ENCODE measurements at regions not wholly inside any gene's neighbourhood (a gene's known extent, or its start where the extent isn't known, plus 50 kb on each side); places are given as distances from the start of the nearest gene placed in this dataset.
"Not testable (repeated sequence)": the region's sequence is repeated elsewhere in the genome, so short reads cannot be mapped to it uniquely, and the experiment has no call there.

- TF ChIP-seq CTCF (IDR thresholded peaks at IDR 0.05; ENCODE audit: insufficient read depth, low read depth, low read length, missing control alignments): no peak
- no peak for DNase-seq (ENCODE audit: low read depth)
- H3K4me3 ChIP-seq (ENCODE audit: low read length): no peak overlapping the region
Measured at GRCh38 chr20:29756664-29757063, 1500.8 kb upstream of the DEFB115 start.

- not testable (repeated sequence) for DNase-seq (ENCODE audit: low read depth); H3K4me3 ChIP-seq (ENCODE audit: low read length)
Measured at GRCh38 chr20:29761621-29762385, 1495.7 kb upstream of the DEFB115 start.

- TF ChIP-seq CTCF (IDR thresholded peaks at IDR 0.05; ENCODE audit: insufficient read depth, low read depth, low read length, missing control alignments): no peak
- H3K4me3 ChIP-seq (ENCODE audit: low read length): no peak overlapping the region
- DNase-seq (ENCODE audit: low read depth): no peak
Measured at GRCh38 chr20:29762620-29763019, 1494.8 kb upstream of the DEFB115 start.

- H3K4me3 ChIP-seq (ENCODE audit: low read length): no peak overlapping the region
- no peak for DNase-seq (ENCODE audit: low read depth)
- no peak for TF ChIP-seq CTCF (IDR thresholded peaks at IDR 0.05; ENCODE audit: insufficient read depth, low read depth, low read length, missing control alignments)
Measured at GRCh38 chr20:29763821-29764511, 1493.5 kb upstream of the DEFB115 start.

- peak; percentile 25 for DNase-seq (ENCODE audit: low read depth)
- not testable (repeated sequence) for H3K4me3 ChIP-seq (ENCODE audit: low read length)
Measured at GRCh38 chr20:29764922-29765610, 1492.4 kb upstream of the DEFB115 start.

GRCh38 chr20:29778033-29778432, 1479.4 kb upstream of the DEFB115 start:
- H3K4me3 ChIP-seq (ENCODE audit: low read length); DNase-seq (ENCODE audit: low read depth): not testable (repeated sequence)

- not testable (repeated sequence) for H3K4me3 ChIP-seq (ENCODE audit: low read length); DNase-seq (ENCODE audit: low read depth)
Measured at GRCh38 chr20:29781217-29781616, 1476.2 kb upstream of the DEFB115 start.

GRCh38 chr20:29781891-29782290, 1475.6 kb upstream of the DEFB115 start:
- not testable (repeated sequence) for DNase-seq (ENCODE audit: low read depth); H3K4me3 ChIP-seq (ENCODE audit: low read length)

- not testable (repeated sequence) for DNase-seq (ENCODE audit: low read depth); H3K4me3 ChIP-seq (ENCODE audit: low read length)
Measured at GRCh38 chr20:29787456-29787855, 1470.0 kb upstream of the DEFB115 start.

- no peak for DNase-seq (ENCODE audit: low read depth)
- no peak overlapping the region for H3K4me3 ChIP-seq (ENCODE audit: low read length)
- no peak for TF ChIP-seq CTCF (IDR thresholded peaks at IDR 0.05; ENCODE audit: insufficient read depth, low read depth, low read length, missing control alignments)
Measured at GRCh38 chr20:29790510-29790909, 1467.0 kb upstream of the DEFB115 start.

GRCh38 chr20:29831508-29831907, 1426.0 kb upstream of the DEFB115 start:
- not testable (repeated sequence) for DNase-seq (ENCODE audit: low read depth); H3K4me3 ChIP-seq (ENCODE audit: low read length)

GRCh38 chr20:29868014-29868413, 1389.5 kb upstream of the DEFB115 start:
- not testable (repeated sequence) for DNase-seq (ENCODE audit: low read depth); H3K4me3 ChIP-seq (ENCODE audit: low read length)

GRCh38 chr20:29868688-29869087, 1388.8 kb upstream of the DEFB115 start:
- not testable (repeated sequence) for DNase-seq (ENCODE audit: low read depth); H3K4me3 ChIP-seq (ENCODE audit: low read length)

- DNase-seq (ENCODE audit: low read depth): not testable (repeated sequence)
Measured at GRCh38 chr20:29871816-29872215, 1385.6 kb upstream of the DEFB115 start.

More at GRCh38 chr20:29871816-29872215, 1385.6 kb upstream of the DEFB115 start:
- H3K4me3 ChIP-seq (ENCODE audit: low read length): not testable (repeated sequence)

All from epithelial cell of esophagus (primary cell).